ENCODE measurements at regions not wholly inside any gene's neighbourhood (a gene's known extent, or its start where the extent isn't known, plus 50 kb on each side); places are given as distances from the start of the nearest gene placed in this dataset.

- H3K27ac ChIP-seq, result no peak overlapping the region
- TF ChIP-seq CTCF (conservative IDR thresholded peaks at IDR 0.05), result no peak
These were observed 216.9 kb upstream of the ECI2 start for GRCh38 chr6:4352322-4352669.

GRCh38 chr6:4351520-4352321, 216.3 kb upstream of the ECI2 start:
- TF ChIP-seq CTCF (conservative IDR thresholded peaks at IDR 0.05), result no peak

GRCh38 chr6:4350567-4351519, 215.5 kb upstream of the ECI2 start:
- H3K27ac ChIP-seq, result no peak overlapping the region
- no peak for TF ChIP-seq CTCF (conservative IDR thresholded peaks at IDR 0.05)

More at GRCh38 chr6:4351520-4352321, 216.3 kb upstream of the ECI2 start:
- H3K27ac ChIP-seq, result no peak overlapping the region

GRCh38 chr6:4349931-4350330, 214.6 kb upstream of the ECI2 start:
- no peak for TF ChIP-seq CTCF (conservative IDR thresholded peaks at IDR 0.05)

GRCh38 chr6:4349323-4349722, 213.9 kb upstream of the ECI2 start:
- no peak for TF ChIP-seq CTCF (conservative IDR thresholded peaks at IDR 0.05)
- H3K27ac ChIP-seq, result no peak overlapping the region

More at GRCh38 chr6:4349931-4350330, 214.6 kb upstream of the ECI2 start:
- H3K27ac ChIP-seq, result no peak overlapping the region

GRCh38 chr6:4348462-4349112, 213.2 kb upstream of the ECI2 start:
- no peak for TF ChIP-seq CTCF (conservative IDR thresholded peaks at IDR 0.05)
- no peak overlapping the region for H3K27ac ChIP-seq

GRCh38 chr6:4347877-4348276, 212.5 kb upstream of the ECI2 start:
- no peak for TF ChIP-seq CTCF (conservative IDR thresholded peaks at IDR 0.05)
- H3K27ac ChIP-seq, result no peak overlapping the region

Measured in VCaP (cell line).